HG03520 (cell line): ENCODE measurements at regions not wholly inside any gene's neighbourhood (a gene's known extent, or its start where the extent isn't known, plus 50 kb on each side); places are given as distances from the start of the nearest gene placed in this dataset.

Experiments
- ATAC-seq: cut with Tn5 transposase; IDR thresholded peaks from one replicate; pipeline ENCODE4 v1.9.1; 2021; ENCODE audit warnings: mild to moderate bottlenecking, moderate library complexity; ENCODE audit not compliant: unreplicated experiment

DNA sequence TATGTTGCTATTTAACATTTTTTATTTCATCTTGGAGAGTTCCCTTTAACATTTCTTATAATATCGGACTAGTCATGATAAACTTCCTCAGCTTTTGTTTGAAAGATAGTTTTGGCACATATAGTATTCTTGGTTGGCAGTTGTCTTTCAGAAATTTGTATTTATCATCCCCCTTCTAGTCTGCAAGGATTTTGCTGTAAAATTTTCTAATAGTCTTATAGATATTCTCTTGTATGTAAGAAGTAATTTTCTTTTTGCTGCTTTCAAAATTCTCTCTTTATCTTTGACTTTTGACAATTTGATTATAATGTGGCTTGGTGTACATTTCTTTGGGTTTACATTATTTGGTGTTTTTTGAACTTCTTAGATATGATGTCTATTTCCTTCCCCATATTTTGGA lies 116.0 kb upstream of the AVPR1A start:
- no peak for ATAC-seq

DNA sequence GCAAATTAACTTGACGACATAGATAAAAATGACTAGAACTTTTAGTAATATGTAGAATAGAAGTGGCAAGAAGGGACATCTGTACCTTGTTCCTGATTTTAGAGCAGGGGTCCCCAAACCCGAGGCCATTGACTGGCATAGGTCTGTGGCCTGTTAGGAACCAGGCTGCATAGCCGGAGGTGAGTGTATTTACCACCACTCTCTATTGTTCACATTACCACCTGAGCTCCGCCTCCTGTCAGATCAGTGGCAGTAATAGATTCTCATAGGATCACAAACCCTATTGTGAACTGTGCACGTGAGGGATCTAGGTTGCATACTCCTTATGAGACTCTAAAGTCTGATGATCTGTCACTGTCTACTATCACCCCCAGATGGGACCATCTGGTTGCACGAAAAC lies 113.6 kb upstream of the AVPR1A start:
- ATAC-seq: no peak

- ATAC-seq: no peak
These were observed 99.5 kb upstream of the AVPR1A start for GRCh38 chr12:63250486-63250885.

GRCh38 chr12:63238892-63239291 lies 87.9 kb upstream of the AVPR1A start:
- ATAC-seq: no peak

GRCh38 chr12:63232896-63233295 lies 81.9 kb upstream of the AVPR1A start:
- no peak for ATAC-seq

DNA sequence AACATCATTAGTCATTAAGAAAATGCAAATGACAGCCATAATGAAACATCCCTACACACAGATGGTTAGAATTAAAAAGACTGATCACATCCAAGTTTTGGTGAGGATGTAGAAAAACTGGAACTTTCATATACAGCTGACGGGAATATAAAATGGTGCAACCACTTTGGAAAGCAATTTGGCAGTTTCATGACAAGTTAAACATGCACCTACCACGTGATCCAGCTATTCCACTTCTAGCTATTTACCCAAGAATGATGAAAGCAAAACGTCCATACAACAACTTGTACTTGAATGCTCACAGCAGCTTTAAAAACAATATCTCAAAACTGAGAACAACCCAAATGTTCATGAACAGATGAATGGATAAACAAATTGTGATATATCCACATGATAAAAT lies 77.9 kb upstream of the AVPR1A start:
- ATAC-seq: no peak

GRCh38 chr12:63226792-63227463 lies 75.9 kb upstream of the AVPR1A start:
- ATAC-seq: no peak

GRCh38 chr12:63224396-63224795 lies 73.4 kb upstream of the AVPR1A start:
- no peak for ATAC-seq

GRCh38 chr12:63223128-63223527 lies 72.1 kb upstream of the AVPR1A start:
- ATAC-seq: no peak

DNA sequence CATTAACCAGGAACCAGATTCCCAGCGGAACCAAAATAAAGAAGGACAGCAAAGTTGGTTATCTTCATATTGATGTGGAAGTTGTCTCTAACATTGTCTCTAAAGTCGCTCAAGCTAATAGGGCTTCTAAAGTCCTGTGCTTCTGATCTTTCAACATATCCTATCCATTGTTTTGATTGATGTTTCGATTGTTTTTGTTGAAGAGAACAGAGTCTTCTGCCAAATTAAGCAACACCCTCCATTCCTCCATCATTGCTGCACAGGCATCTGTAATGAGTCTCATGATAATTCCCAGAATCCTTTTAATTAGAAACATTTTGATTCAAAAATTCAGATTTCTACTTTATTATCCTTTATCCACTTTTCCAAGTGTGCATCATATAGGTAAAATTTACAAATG lies 71.6 kb upstream of the AVPR1A start:
- ATAC-seq: no peak

- no peak for ATAC-seq
These were observed 69.9 kb upstream of the AVPR1A start for GRCh38 chr12:63220921-63221320.

DNA sequence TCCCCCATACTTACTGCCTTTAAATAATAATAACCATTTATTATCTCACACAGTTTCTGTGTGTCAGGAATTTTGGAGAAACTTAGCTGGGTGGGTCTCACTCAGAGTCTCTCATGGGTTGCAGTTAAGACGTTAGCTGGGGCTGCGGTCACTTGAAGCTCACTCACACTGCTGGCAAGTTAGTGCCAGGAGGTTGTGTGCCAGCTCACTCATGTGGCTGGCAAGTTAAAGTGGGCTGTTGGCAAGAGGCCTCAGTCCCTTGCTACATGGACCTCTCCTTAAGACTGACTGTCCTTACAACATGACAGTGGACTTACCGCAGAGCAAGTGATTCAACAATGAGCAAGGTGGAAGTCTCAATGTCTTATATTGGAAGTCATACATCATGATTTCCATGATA lies 61.3 kb upstream of the AVPR1A start:
- ATAC-seq: no peak

DNA sequence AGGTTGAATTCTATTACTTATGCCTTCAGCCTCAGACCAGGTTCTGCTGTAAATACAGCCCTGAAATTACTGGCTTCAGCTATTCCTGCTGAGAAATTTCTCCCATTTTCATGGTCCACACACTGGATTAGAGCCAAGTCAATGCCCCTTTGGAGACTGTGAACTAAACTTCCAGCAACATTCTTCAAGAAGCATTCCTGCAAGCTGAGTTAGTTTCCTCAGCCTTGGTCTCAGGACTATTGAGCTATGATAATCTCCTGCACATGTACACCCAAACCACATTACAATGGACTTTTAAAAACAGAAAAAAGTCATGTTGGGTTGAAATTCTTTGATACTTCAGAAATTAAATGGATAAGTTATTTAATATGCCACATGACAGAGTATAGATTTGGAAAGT lies 58.0 kb upstream of the AVPR1A start:
- no peak for ATAC-seq

DNA sequence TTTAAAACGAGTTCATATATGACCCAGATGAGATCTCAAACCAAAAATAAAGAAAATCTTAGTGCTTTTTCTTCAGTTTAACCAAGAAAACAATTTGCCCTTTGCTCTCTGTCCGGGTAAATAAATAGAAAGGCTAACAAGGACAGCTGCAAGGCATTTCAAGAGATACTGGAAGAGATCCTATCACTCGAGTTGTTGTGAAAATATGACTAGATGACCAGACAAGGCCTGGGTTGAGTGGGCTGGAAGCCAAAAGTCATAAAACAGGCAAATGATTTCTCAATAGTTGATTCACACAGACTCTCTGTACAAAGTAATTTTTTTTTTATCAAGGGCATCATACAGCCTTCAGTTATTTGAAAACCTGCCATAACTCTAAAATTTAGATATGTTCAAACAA lies 55.9 kb upstream of the AVPR1A start:
- no peak for ATAC-seq

GRCh38 chr12:63206494-63206893 lies 55.5 kb upstream of the AVPR1A start:
- ATAC-seq: no peak
